Endothelial cell of umbilical vein (primary cell): ENCODE measurements at regions not wholly inside any gene's neighbourhood (a gene's known extent, or its start where the extent isn't known, plus 50 kb on each side); places are given as distances from the start of the nearest gene placed in this dataset.

ENCODE experiments used
- BruUV-seq: library from RNA; stranded (reverse); fragments of 400-500 nt; replicated peaks from 2 replicates; lab custom pipeline; 2021; lab: Mats Ljungman, UMichigan
- CTCF ChIA-PET: fragments of 300-600, 350-600 bp; sonication (Branson Sonifier 250); formaldehyde crosslinking; loops from one replicate; lab custom pipeline; 2021; ENCODE audit warnings: antibody characterized with exemption, inconsistent platforms; lab: Charles Lee
- POLR2A ChIA-PET: fragments of 300-600, 350-600 bp; sonication (Branson Sonifier 250); formaldehyde crosslinking; loops from one replicate; lab custom pipeline; 2021; ENCODE audit warnings: antibody characterized with exemption, inconsistent platforms; lab: Charles Lee
- DNase-seq: peaks from one replicate; pipeline ENCODE4 v3.0.0-alpha.2; 2011; ENCODE audit warnings: low read depth, low spot score
- FAIRE-seq: peaks from 2 replicates; lab custom pipeline; 2011; peaks lifted over from hg19 to GRCh38; lab: Jason Lieb, UNC
- H2AFZ ChIP-seq: 2 replicates; pipeline ENCODE4 v1.6.0; 2012; ENCODE audit warnings: low read depth, low read length, control low read depth, inconsistent platforms
- H3K27ac ChIP-seq: 2 replicates; pipeline ENCODE4 v1.5.1; 2011; ENCODE audit warnings: low read depth, mild to moderate bottlenecking, control low read depth, low read length, moderate library complexity; ENCODE audit not compliant: insufficient read depth
- H3K27me3 ChIP-seq, 2 experiments: 2 replicates each; pipeline versions ENCODE4 v1.6.0 to v1.6.1; 2011; ENCODE audit warnings: low read length in 2 of 2, mixed read lengths in 1 of 2; ENCODE audit not compliant: control insufficient read depth in 2 of 2, insufficient read depth in 2 of 2
- H3K36me3 ChIP-seq, 2 experiments: 2 replicates in 1 of 2; 3 replicates in 1 of 2; pipeline ENCODE4 v1.5.1; 2011; ENCODE audit warnings: low read length in 2 of 2, mild to moderate bottlenecking in 1 of 2, moderate library complexity in 1 of 2; ENCODE audit not compliant: control insufficient read depth in 2 of 2, insufficient read depth in 2 of 2; ENCODE audit errors: extremely low read depth in 1 of 2
- H3K4me1 ChIP-seq: 3 replicates; pipeline ENCODE4 v1.5.1; 2011; ENCODE audit warnings: mild to moderate bottlenecking, low read length; ENCODE audit not compliant: control insufficient read depth, insufficient read depth; ENCODE audit errors: extremely low read depth
- H3K4me2 ChIP-seq: 2 replicates; pipeline ENCODE4 v1.6.1; 2011; ENCODE audit warnings: low read length, control low read depth, mixed read lengths; ENCODE audit not compliant: insufficient read depth
- H3K4me3 ChIP-seq, 3 experiments: fragments of 200-600 bp in 1 of 3; sonication (generic), shearing (Covaris generic) in 1 of 3; replicated peaks in 1 of 3; 2 replicates each; pipeline ENCODE4 v1.5.1; 2011 to 2016; ENCODE audit warnings: control low read depth in 3 of 3, low read length in 3 of 3, mild to moderate bottlenecking in 2 of 3, inconsistent platforms in 1 of 3, low read depth in 1 of 3, moderate library complexity in 1 of 3; ENCODE audit not compliant: insufficient read depth in 1 of 3
- H3K79me2 ChIP-seq: 2 replicates; pipeline ENCODE4 v1.6.0; 2012; ENCODE audit warnings: low read length, inconsistent platforms; ENCODE audit not compliant: control insufficient read depth, insufficient read depth
- H3K9ac ChIP-seq: replicated peaks from 2 replicates; pipeline ENCODE3; 2011; ENCODE audit warnings: low read length, control low read depth; ENCODE audit not compliant: insufficient read depth; ENCODE audit errors: extremely low read depth
- H3K9me1 ChIP-seq: replicated peaks from 3 replicates; pipeline ENCODE4 v1.6.0; 2011; ENCODE audit warnings: mild to moderate bottlenecking, low read length; ENCODE audit not compliant: control insufficient read depth, insufficient read depth; ENCODE audit errors: extremely low read depth
- H3K9me3 ChIP-seq: replicated peaks from 2 replicates; pipeline ENCODE4 v1.5.1; 2012; ENCODE audit warnings: low read length, inconsistent platforms; ENCODE audit not compliant: control insufficient read depth, insufficient read depth
- H4K20me1 ChIP-seq: replicated peaks from 2 replicates; pipeline ENCODE3; 2011; ENCODE audit warnings: mild to moderate bottlenecking, low read length; ENCODE audit not compliant: control insufficient read depth, insufficient read depth; ENCODE audit errors: extremely low read depth
- EZH2 ChIP-seq: IDR thresholded peaks from 2 replicates; pipeline ENCODE4 v1.6.1; 2012; ENCODE audit warnings: borderline replicate concordance, low read depth, mild to moderate bottlenecking, moderate library complexity, low read length, inconsistent platforms; ENCODE audit not compliant: severe bottlenecking
- FOS ChIP-seq: IDR thresholded peaks from 2 replicates; pipeline ENCODE4 v1.6.1; 2011; ENCODE audit warnings: mild to moderate bottlenecking, low read length, moderate library complexity, borderline replicate concordance; ENCODE audit not compliant: insufficient read depth
- GATA2 ChIP-seq: IDR thresholded peaks from 2 replicates; pipeline ENCODE4 v1.7.0; 2011; ENCODE audit warnings: low read depth, mild to moderate bottlenecking, moderate library complexity, mixed read lengths, low read length; ENCODE audit not compliant: insufficient read length, insufficient read depth
- JUN ChIP-seq: IDR thresholded peaks from 2 replicates; pipeline ENCODE4 v1.6.1; 2011; ENCODE audit warnings: borderline replicate concordance, low read depth; ENCODE audit not compliant: insufficient read length, insufficient read depth
- MYC ChIP-seq: IDR thresholded peaks from one replicate; pipeline ENCODE4 v1.6.1; 2011; ENCODE audit warnings: mild to moderate bottlenecking, low read depth, low read length
- POLR2A ChIP-seq: IDR thresholded peaks from 2 replicates; pipeline ENCODE4 v1.6.1; 2012; ENCODE audit warnings: low read depth, mild to moderate bottlenecking, control low read depth, low read length
- POLR2AphosphoS5 ChIP-seq: IDR thresholded peaks from 2 replicates; pipeline ENCODE4 v1.6.1; 2012; ENCODE audit warnings: low read depth, mild to moderate bottlenecking, control low read depth, low read length, moderate library complexity; ENCODE audit not compliant: insufficient read depth
- dilution Hi-C: fragments of 300-500 bp; cut with MboI; formaldehyde crosslinking; loops from one replicate; pipeline ENCODE4 v1.15.0; 2019; ENCODE audit warnings: low sequenced_read_pairs; ENCODE audit not compliant: extremely low pct_ligation_motif_present
- intact Hi-C: fragments of 100-400 bp; cut with micrococcal nuclease; formaldehyde crosslinking; loops from one replicate; pipeline ENCODE4 v1.10.0; 2022
- TF ChIP-seq, protein P1 (sequence below), 2 donors: IDR thresholded peaks; 1 replicate in 1 of 2; 2 replicates in 1 of 2; pipeline ENCODE4 v1.5.1; 2011; ENCODE audit warnings: low read length in 2 of 2, mild to moderate bottlenecking in 2 of 2, moderate library complexity in 2 of 2, control low read depth in 1 of 2, inconsistent platforms in 1 of 2, low read depth in 1 of 2; ENCODE audit not compliant: insufficient read depth in 1 of 2; ENCODE audit errors: extremely low read depth in 1 of 2
- TF ChIP-seq, protein P2 (sequence below): IDR thresholded peaks from 2 replicates; pipeline ENCODE4 v1.6.1; 2011; ENCODE audit not compliant: insufficient read depth, insufficient read length

DNA sequence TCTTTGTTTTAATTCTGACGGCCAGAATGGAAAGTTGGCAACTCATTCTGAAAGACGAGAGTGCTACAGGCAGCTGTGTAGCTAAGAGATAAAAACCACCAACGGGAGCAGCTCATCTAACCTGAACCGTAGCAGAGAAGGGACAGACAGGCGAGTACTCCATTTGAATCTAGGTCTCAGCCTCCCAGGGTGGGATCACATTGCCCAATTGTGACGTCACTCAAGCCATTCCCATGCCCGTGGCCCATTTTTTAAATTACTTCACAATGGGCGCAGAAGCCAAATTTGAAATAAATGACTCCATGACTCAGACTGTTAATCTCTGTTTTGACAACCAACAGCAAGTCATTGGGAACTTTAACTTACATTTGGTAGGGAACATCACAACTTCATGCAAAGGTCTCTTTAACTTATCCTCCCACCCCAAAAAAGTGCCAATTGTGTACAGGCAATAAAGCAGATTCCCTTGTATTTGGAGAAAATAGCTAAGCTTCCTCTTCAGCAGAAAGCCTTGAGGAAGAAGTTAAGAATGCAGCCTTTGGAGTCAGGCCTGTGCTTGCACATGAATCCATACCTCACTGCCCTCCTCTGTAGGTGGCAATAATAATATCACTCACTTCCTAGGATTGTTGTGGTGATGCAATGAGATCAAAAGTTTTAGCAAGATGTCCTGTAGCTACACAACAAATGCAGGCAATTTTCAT, 93.2 kb upstream of the KIF5B start:
- Histone ChIP-seq H2AFZ (peak overlapping the region; percentile 32), H4K20me1 (no peaks in the 10 kb centered on the region), H3K9ac (peak overlapping the region; percentile 34), H3K4me1 (peaks cover 21% of the 10 kb centered on the region), H3K9me3 (no peaks in the 10 kb centered on the region), H3K4me2 (no peak overlapping the region), H3K79me2 (no peaks in the 10 kb centered on the region), H3K27ac (peak overlapping the region; percentile 41), H3K27me3 (no peaks in the 10 kb centered on the region), H3K36me3 (no peaks in the 10 kb centered on the region), H3K9me1 (no peaks in the 10 kb centered on the region), H3K4me3 (no peak overlapping the region)
- intact Hi-C loops (loop anchor here (1.0 to 10.0 kb wide), 4 partner anchors 10 to 1215 kb away; no protein-coding TSS in a partner anchor), dilution Hi-C loops (no loop called here)
- TSS peak; percentile 43 for BruUV-seq
- CTCF ChIA-PET, result interaction anchor here (1.0 to 1.8 kb wide), 8 partner anchors 8 to 93 kb away, joined by 3 to 6 read pairs (median 4); partner anchors contain the start of gene KIF5B
- TF ChIP-seq JUN, result peak; percentile 82
- TF ChIP-seq, protein P1, sequence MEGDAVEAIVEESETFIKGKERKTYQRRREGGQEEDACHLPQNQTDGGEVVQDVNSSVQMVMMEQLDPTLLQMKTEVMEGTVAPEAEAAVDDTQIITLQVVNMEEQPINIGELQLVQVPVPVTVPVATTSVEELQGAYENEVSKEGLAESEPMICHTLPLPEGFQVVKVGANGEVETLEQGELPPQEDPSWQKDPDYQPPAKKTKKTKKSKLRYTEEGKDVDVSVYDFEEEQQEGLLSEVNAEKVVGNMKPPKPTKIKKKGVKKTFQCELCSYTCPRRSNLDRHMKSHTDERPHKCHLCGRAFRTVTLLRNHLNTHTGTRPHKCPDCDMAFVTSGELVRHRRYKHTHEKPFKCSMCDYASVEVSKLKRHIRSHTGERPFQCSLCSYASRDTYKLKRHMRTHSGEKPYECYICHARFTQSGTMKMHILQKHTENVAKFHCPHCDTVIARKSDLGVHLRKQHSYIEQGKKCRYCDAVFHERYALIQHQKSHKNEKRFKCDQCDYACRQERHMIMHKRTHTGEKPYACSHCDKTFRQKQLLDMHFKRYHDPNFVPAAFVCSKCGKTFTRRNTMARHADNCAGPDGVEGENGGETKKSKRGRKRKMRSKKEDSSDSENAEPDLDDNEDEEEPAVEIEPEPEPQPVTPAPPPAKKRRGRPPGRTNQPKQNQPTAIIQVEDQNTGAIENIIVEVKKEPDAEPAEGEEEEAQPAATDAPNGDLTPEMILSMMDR (IDR thresholded peaks at IDR 0.05; ENCODE audit: extremely low read depth in 1 of 2, insufficient read depth in 1 of 2, low read depth in 1 of 2, low read length in 2 of 2), result no peak
- DNase-seq, result peak; percentile 72
- FAIRE-seq, result peak; percentile 89
- POLR2A ChIA-PET, result no interaction called here

- POLR2A ChIA-PET, result no interaction called here
- no peaks in the 10 kb centered on the region for H3K9me3 ChIP-seq
- H3K79me2 ChIP-seq, result no peaks in the 10 kb centered on the region
- no peaks in the 10 kb centered on the region for H4K20me1 ChIP-seq
- no peak overlapping the region for H3K4me3 ChIP-seq
- intact Hi-C loops (loop anchor here (1.0 to 10.0 kb wide), 4 partner anchors 10 to 1216 kb away; no protein-coding TSS in a partner anchor), dilution Hi-C loops (no loop called here)
- peak overlapping the region; percentile 41 for H3K27ac ChIP-seq
- no peak for TF ChIP-seq POLR2A
- TF ChIP-seq, protein P2, sequence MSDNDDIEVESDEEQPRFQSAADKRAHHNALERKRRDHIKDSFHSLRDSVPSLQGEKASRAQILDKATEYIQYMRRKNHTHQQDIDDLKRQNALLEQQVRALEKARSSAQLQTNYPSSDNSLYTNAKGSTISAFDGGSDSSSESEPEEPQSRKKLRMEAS, result no peak
- TF ChIP-seq, protein P1 (IDR thresholded peaks at IDR 0.05; ENCODE audit: extremely low read depth in 1 of 2, insufficient read depth in 1 of 2, low read depth in 1 of 2, low read length in 2 of 2), result no peak
- TF ChIP-seq EZH2, result no peak
- no peak for TF ChIP-seq GATA2
- TF ChIP-seq JUN, result no peak
- TF ChIP-seq MYC, result no peak
- no peak for TF ChIP-seq FOS
- TF ChIP-seq POLR2AphosphoS5, result no peak
- H3K27me3 ChIP-seq, result no peaks in the 10 kb centered on the region
- FAIRE-seq, result no peak
- H2AFZ ChIP-seq, result peak overlapping the region; percentile 32
- no peaks in the 10 kb centered on the region for H3K9me1 ChIP-seq
- CTCF ChIA-PET, result interaction anchor here (1.0 to 1.8 kb wide), 6 partner anchors 8 to 62 kb away, joined by 3 to 6 read pairs (median 4); no protein-coding TSS in a partner anchor
- H3K36me3 ChIP-seq, result no peaks in the 10 kb centered on the region
- H3K4me1 ChIP-seq, result peaks cover 21% of the 10 kb centered on the region
- DNase-seq, result no peak
- no peak overlapping the region for H3K4me2 ChIP-seq
- H3K9ac ChIP-seq, result peak overlapping the region; percentile 34
- no TSS peak for BruUV-seq
These were observed 92.6 kb upstream of the KIF5B start for GRCh38 chr10:32148864-32149251.
